C4-2B (cell line): ENCODE measurements at regions not wholly inside any gene's neighbourhood (a gene's known extent, or its start where the extent isn't known, plus 50 kb on each side); places are given as distances from the start of the nearest gene placed in this dataset.

Experiments
- CTCF ChIP-seq: fragments of 450-650 bp; conservative IDR thresholded peaks from 2 replicates; pipeline ENCODE4 v1.5.1; 2017; ENCODE audit warnings: mild to moderate bottlenecking
- ZFX ChIP-seq: fragments of 450-650 bp; IDR thresholded peaks from 2 replicates; pipeline ENCODE4 v1.6.1; 2017

- TF ChIP-seq CTCF (no peak), ZFX (no peak)
These were observed 395.0 kb downstream of the TFAP2A start for GRCh38 chr6:10019851-10020250.
